OCI-LY1 (cell line): ENCODE measurements at regions not wholly inside any gene's neighbourhood (a gene's known extent, or its start where the extent isn't known, plus 50 kb on each side); places are given as distances from the start of the nearest gene placed in this dataset.

ENCODE experiments used
- H2AFZ ChIP-seq: fragments of 200-600 bp; sonication (generic), shearing (Covaris generic); 2 replicates; pipeline ENCODE4 v1.6.0; 2014; ENCODE audit warnings: antibody characterized with exemption, mild to moderate bottlenecking, low read length
- H3F3A ChIP-seq: fragments of 200-600 bp; sonication (generic), shearing (Covaris generic); 2 replicates; pipeline ENCODE4 v1.6.0; 2014; ENCODE audit warnings: mild to moderate bottlenecking, antibody characterized with exemption, low read length, moderate library complexity; ENCODE audit not compliant: insufficient read depth
- H3K27ac ChIP-seq: fragments of 200-600 bp; sonication (generic); 2 replicates; pipeline ENCODE4 v1.5.1; 2014; ENCODE audit warnings: low read length, mixed run types, mild to moderate bottlenecking, low read depth; ENCODE audit not compliant: poor library complexity, severe bottlenecking
- H3K27me3 ChIP-seq: fragments of 200-600 bp; sonication (generic); 2 replicates; pipeline ENCODE4 v1.6.0; 2014; ENCODE audit warnings: antibody characterized with exemption, mild to moderate bottlenecking, low read length, moderate library complexity; ENCODE audit not compliant: insufficient read depth
- H3K36me3 ChIP-seq: fragments of 200-600 bp; sonication (generic); 2 replicates; pipeline ENCODE4 v1.6.1; 2014; ENCODE audit warnings: mild to moderate bottlenecking, antibody characterized with exemption, low read length, moderate library complexity, mixed read lengths; ENCODE audit not compliant: insufficient read depth
- H3K4me1 ChIP-seq: fragments of 200-600 bp; sonication (generic); 2 replicates; pipeline ENCODE4 v1.5.1; 2014; ENCODE audit warnings: mild to moderate bottlenecking, low read length, moderate library complexity; ENCODE audit not compliant: insufficient read depth, severe bottlenecking
- H3K4me2 ChIP-seq: fragments of 200-600 bp; sonication (generic), shearing (Covaris generic); 2 replicates; pipeline ENCODE4 v1.6.1; 2014; ENCODE audit warnings: low read length
- H3K4me3 ChIP-seq: fragments of 200-600 bp; sonication (generic); 2 replicates; pipeline ENCODE4 v1.5.1; 2014; ENCODE audit warnings: low read length, low read depth, mild to moderate bottlenecking, mixed read lengths; ENCODE audit not compliant: poor library complexity, severe bottlenecking
- H3K79me2 ChIP-seq: fragments of 200-600 bp; shearing (Covaris generic); 2 replicates; pipeline ENCODE4 v1.6.1; 2016; ENCODE audit warnings: mixed run types, low read length, mixed read lengths; ENCODE audit not compliant: insufficient read depth
- H3K9ac ChIP-seq: fragments of 200-600 bp; sonication (generic), shearing (Covaris generic); 2 replicates; pipeline ENCODE4 v1.6.1; 2014; ENCODE audit warnings: mild to moderate bottlenecking, low read length, mixed read lengths
- H3K9me2 ChIP-seq: fragments of 200-600 bp; sonication (generic), shearing (Covaris generic); 2 replicates; pipeline ENCODE4 v1.6.1; 2014; ENCODE audit warnings: low read depth, mild to moderate bottlenecking, low read length, mixed read lengths
- H3K9me3 ChIP-seq: fragments of 200-600 bp; shearing (Covaris generic); 2 replicates; pipeline ENCODE4 v1.6.1; 2014; ENCODE audit warnings: low read length, mixed read lengths
- H4K20me1 ChIP-seq: fragments of 200-600 bp; sonication (generic), shearing (Covaris generic); 2 replicates; pipeline ENCODE4 v1.6.0; 2016; ENCODE audit warnings: mild to moderate bottlenecking, low read length; ENCODE audit not compliant: insufficient read depth
- EZH2 ChIP-seq: fragments of 200-600 bp; sonication (generic), shearing (Covaris generic); IDR thresholded peaks from 2 replicates; pipeline ENCODE4 v1.8.0; 2017; ENCODE audit warnings: borderline replicate concordance, mixed run types, mild to moderate bottlenecking, antibody characterized with exemption, low read length, moderate library complexity, mixed read lengths
- TF ChIP-seq, protein P1 (sequence below): fragments of 200-600 bp; sonication (generic), shearing (Covaris generic); IDR thresholded peaks from 2 replicates; pipeline ENCODE4 v1.5.1; 2017; ENCODE audit warnings: mild to moderate bottlenecking, antibody characterized with exemption, low read length, moderate library complexity, mixed read lengths

DNA sequence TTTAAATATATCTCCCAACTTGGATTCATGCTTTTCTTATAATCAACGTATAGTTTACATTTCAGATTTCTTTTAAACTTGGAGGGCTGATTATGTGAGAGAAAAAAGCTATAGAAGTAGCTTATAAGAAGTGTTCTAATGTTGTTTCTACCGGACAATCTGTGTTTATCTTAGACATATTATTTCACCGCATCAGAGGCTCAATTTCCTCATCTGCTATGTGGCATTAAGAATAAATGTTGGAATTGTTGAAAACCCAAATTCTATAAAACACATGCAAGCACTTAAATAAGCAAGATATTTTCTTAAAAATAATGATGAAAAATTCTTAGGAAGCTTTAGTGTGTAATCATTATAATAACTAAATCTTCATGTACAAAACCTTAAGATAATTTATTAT, 407.9 kb downstream of the HRH4 start:
- H3K27me3 ChIP-seq = peaks cover 5% of the 10 kb centered on the region; the same call in 1 of the 2 replicates
- H3K79me2 ChIP-seq = no peaks in the 10 kb centered on the region
- no peak overlapping the region for H3K4me3 ChIP-seq
- H3K4me2 ChIP-seq = no peak overlapping the region
- H4K20me1 ChIP-seq = no peaks in the 10 kb centered on the region
- H3K9me2 ChIP-seq = no peaks in the 10 kb centered on the region
- TF ChIP-seq, protein P1, sequence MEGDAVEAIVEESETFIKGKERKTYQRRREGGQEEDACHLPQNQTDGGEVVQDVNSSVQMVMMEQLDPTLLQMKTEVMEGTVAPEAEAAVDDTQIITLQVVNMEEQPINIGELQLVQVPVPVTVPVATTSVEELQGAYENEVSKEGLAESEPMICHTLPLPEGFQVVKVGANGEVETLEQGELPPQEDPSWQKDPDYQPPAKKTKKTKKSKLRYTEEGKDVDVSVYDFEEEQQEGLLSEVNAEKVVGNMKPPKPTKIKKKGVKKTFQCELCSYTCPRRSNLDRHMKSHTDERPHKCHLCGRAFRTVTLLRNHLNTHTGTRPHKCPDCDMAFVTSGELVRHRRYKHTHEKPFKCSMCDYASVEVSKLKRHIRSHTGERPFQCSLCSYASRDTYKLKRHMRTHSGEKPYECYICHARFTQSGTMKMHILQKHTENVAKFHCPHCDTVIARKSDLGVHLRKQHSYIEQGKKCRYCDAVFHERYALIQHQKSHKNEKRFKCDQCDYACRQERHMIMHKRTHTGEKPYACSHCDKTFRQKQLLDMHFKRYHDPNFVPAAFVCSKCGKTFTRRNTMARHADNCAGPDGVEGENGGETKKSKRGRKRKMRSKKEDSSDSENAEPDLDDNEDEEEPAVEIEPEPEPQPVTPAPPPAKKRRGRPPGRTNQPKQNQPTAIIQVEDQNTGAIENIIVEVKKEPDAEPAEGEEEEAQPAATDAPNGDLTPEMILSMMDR = no peak
- no peak overlapping the region for H3K9ac ChIP-seq
- no peaks in the 10 kb centered on the region for H3F3A ChIP-seq
- H3K4me1 ChIP-seq = no peaks in the 10 kb centered on the region
- H3K9me3 ChIP-seq = no peaks in the 10 kb centered on the region
- no peak overlapping the region for H3K27ac ChIP-seq
- H3K36me3 ChIP-seq = no peaks in the 10 kb centered on the region
- H2AFZ ChIP-seq = no peak overlapping the region

DNA sequence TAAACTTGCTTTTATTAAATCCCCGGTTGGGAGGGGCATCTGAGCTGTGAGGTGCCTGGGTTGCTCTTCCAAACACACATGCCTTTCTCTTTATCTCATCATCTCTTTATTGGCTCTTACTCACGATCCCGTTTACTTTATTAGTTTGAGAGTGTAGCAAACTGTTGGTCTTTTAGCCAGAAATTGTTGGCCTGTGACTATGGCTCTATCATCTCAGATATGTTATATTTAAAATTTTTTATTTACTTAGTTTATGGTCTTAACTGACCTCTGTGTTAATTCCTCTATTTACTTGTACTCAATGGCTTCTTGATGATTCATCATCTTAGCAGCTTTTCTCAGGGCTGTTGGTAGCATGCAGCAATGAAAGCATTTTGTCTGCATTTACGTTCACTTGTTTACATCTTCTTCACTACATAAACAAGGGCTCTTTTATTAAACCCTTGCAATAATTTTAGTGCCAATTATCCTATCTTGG, 408.4 kb downstream of the HRH4 start:
- no peaks in the 10 kb centered on the region for H3K4me1 ChIP-seq
- no peak overlapping the region for H3K4me2 ChIP-seq
- no peaks in the 10 kb centered on the region for H3F3A ChIP-seq
- no peaks in the 10 kb centered on the region for H3K79me2 ChIP-seq
- H3K9me2 ChIP-seq = no peaks in the 10 kb centered on the region
- peaks cover 5% of the 10 kb centered on the region; the same call in 1 of the 2 replicates for H3K27me3 ChIP-seq
- no peak overlapping the region for H3K4me3 ChIP-seq
- TF ChIP-seq EZH2 = no peak
- TF ChIP-seq, protein P1 = no peak
- H4K20me1 ChIP-seq = no peaks in the 10 kb centered on the region
- H2AFZ ChIP-seq = no peak overlapping the region
- no peak overlapping the region for H3K27ac ChIP-seq
- H3K9me3 ChIP-seq = no peaks in the 10 kb centered on the region
- no peaks in the 10 kb centered on the region for H3K36me3 ChIP-seq
- H3K9ac ChIP-seq = no peak overlapping the region

DNA sequence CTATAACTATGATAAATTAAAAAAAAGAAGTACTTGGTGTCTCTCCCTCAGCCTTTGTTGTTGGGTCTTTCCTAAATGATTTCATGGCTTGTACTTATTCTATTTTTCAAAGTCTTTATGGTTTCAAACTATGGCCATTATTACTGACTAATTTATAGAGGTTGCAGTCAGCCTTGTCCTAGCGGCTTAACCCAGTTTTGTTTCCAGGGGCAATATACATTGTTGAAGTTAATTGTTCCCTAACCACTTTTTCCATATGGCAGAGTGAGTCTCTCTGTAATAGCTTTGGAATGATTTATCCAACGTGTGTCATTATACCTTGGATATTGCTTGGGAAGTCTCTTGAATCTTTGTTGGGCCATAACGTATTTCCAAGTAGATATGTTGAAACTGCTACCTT, 408.8 kb downstream of the HRH4 start:
- H3K27ac ChIP-seq = no peak overlapping the region
- H3K4me2 ChIP-seq = no peak overlapping the region
- H3K9me2 ChIP-seq = no peaks in the 10 kb centered on the region
- no peaks in the 10 kb centered on the region for H3K36me3 ChIP-seq
- no peaks in the 10 kb centered on the region for H4K20me1 ChIP-seq
- no peak overlapping the region for H2AFZ ChIP-seq
- no peak overlapping the region for H3K9ac ChIP-seq
- H3K9me3 ChIP-seq = no peaks in the 10 kb centered on the region
- H3K4me3 ChIP-seq = no peak overlapping the region
- TF ChIP-seq, protein P1 = no peak
- TF ChIP-seq EZH2 = no peak
- peaks cover 5% of the 10 kb centered on the region; the same call in 1 of the 2 replicates for H3K27me3 ChIP-seq
- H3F3A ChIP-seq = no peaks in the 10 kb centered on the region
- no peaks in the 10 kb centered on the region for H3K79me2 ChIP-seq
- no peaks in the 10 kb centered on the region for H3K4me1 ChIP-seq
